RKO (cell line): ENCODE measurements at regions not wholly inside any gene's neighbourhood (a gene's known extent, or its start where the extent isn't known, plus 50 kb on each side); places are given as distances from the start of the nearest gene placed in this dataset.

ENCODE experiments used
- DNase-seq: peaks from one replicate; pipeline ENCODE4 v3.0.0-alpha.2; 2016; ENCODE audit warnings: low spot score

DNA sequence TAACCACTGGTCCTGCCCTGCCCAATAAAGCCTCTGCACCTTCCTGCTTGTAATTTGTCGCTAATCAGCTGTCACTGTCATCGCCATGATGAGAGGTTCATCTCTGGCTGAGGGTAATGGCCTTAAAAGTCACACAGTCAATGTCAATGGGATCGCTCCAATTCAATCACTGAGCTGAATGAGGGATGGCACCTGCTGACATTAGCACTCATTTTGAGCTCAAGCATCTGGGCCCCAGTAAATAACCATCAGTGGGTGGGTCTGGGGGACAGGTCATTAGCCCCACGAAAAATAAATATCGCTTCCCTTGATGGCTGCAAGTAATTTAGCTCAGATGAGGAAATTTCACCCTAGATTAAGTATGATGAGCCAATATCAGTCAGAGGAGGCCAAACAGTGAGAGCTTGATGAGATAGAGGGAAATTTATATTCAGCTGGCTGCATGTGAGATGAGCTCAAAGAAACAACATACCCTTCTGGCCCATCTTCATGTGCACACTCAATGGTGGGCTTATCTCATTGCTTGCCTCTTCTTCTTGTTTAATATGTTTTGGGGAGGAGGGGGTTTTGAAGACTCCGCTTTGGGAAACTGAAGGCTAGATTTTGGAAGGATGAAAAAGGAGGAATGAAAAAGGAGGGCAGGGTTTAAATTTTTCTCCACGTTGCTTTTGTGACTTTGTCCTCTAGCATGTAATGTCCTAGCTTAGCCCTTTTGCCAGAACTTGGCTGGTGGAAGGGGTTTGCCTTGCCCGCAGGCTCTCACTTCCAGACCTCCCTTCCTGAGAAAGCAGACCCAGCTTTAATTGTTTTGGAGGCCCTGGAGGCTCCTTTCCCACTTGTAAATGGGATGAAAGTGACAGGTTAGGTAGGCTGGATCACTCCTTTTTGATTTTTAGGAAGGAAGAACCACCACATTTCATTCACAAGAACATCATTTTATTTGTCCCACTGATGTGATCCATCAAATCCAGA is 84.8 kb upstream of the PAQR3 start:
- no peak for DNase-seq

- no peak for DNase-seq
Observed at GRCh38 chr4:79022529-79022928, 83.3 kb upstream of the PAQR3 start.

DNA sequence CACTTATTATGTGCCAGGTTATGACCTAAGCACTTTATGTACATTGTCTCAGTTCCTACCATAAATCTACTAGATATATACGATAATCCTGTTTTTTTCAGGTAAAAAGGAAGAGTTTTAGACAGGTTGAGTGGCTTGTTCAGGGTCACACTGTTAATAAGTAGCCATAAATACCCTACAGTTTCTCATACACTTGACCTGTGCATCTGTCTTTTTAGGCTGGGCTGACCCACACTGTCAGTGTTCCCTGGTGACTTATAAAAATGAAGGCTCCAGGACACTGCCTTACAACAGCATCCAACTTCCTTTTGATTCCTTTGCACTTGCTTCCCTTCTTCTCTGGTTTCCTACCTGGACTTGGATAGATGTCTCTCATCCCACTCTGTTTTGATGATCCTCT is 78.2 kb upstream of the PAQR3 start:
- DNase-seq = no peak

GRCh38 chr4:79016878-79017277 is 77.6 kb upstream of the PAQR3 start:
- DNase-seq = no peak

DNA sequence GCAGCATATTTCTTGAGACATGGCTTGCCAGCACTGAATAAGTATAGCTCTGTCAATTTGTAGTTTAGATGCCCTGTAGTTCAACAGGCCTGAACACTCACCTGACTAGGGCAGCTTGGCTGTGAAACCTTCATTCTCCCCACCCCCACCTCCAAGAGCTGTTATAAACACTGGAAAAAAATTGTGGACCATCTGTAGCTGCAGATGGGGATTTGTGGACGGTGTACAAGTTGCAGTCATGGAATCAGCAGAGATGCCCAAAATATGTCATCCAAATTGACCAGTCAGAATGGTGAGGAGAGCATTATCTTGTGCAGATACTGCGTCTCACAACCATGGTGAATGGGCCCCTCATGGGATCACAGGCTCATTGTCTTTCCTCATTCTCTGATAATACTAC is 76.2 kb upstream of the PAQR3 start:
- no peak for DNase-seq

GRCh38 chr4:79014230-79014629 is 75.0 kb upstream of the PAQR3 start:
- DNase-seq = no peak

GRCh38 chr4:79013756-79014155 is 74.5 kb upstream of the PAQR3 start:
- no peak for DNase-seq

- no peak for DNase-seq
Observed at GRCh38 chr4:78990938-78991810, 51.9 kb upstream of the PAQR3 start.

DNA sequence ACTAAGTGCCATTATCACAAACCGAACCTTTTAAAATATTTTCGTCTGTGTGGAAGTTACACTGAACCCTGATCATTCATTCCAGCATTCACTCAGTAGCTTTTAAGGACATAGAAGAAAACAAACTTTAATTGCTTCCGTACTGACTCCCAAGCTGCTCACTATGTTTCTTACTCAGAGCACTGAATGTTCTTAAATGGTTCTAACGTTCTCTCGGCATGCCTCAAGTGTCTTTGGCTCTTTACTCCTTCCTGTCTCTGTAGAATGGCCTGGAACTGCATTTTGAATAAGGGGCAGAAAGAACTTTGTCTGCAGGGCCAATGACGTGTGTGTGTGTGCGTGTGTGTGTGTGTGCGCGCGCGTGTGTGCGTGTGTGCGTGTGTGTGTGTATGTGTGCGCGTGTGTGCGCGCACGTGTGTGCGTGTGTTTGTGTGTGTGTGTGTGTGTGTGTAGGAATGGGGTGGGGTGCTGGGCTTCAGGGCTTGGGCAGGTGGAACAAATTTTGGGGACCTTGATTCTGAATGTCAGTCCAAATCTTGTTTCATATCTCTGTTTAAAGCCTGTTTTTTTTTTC is 50.5 kb upstream of the PAQR3 start:
- DNase-seq = no peak
